GM12892 (cell line): ENCODE measurements at regions not wholly inside any gene's neighbourhood (a gene's known extent, or its start where the extent isn't known, plus 50 kb on each side); places are given as distances from the start of the nearest gene placed in this dataset.

Source experiments
- DNase-seq: peaks from one replicate; pipeline ENCODE4 v3.0.0; 2011; ENCODE audit not compliant: insufficient read length
- FAIRE-seq: peaks from 2 replicates; lab custom pipeline; 2011; peaks lifted over from hg19 to GRCh38; lab: Jason Lieb, UNC
- POLR2A ChIP-seq: IDR thresholded peaks from 2 replicates; pipeline ENCODE4 v1.6.1; 2011; ENCODE audit warnings: low read depth, low read length, control low read depth
- POLR2AphosphoS5 ChIP-seq: IDR thresholded peaks from 2 replicates; pipeline ENCODE4 v1.6.1; 2011; ENCODE audit warnings: low read depth, low read length, control low read depth
- TAF1 ChIP-seq: IDR thresholded peaks from 2 replicates; pipeline ENCODE4 v1.6.1; 2011; ENCODE audit warnings: low read depth, mild to moderate bottlenecking, control low read depth, low read length, borderline replicate concordance

DNA sequence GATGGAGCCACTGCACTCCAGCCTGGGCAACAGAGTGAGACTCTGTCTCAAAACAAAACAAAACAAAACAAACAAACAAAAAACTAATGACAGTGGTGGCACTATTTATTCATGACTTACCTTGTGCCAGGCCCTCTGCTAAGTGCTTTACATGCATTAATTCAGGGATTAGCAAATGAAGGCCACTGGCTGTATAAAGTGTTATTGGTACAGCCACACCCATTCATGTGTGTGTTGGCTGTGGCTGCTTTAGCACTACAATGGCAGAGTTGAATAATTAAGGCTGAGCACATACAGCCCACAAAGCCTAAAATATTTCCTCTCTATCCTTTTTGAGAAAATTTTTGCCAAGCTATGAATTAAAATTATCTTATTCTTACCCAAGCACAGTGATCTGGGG is 531.8 kb upstream of the CDH5 start:
- FAIRE-seq (no peak), DNase-seq (no peak)

GRCh38 chr16:65833171-65833871 is 533.2 kb upstream of the CDH5 start:
- DNase-seq (no peak), FAIRE-seq (no peak)
- no peak for TF ChIP-seq POLR2A
- TF ChIP-seq TAF1: no peak
- TF ChIP-seq POLR2AphosphoS5: no peak

More for the DNA sequence above, 531.8 kb upstream of the CDH5 start:
- no peak for TF ChIP-seq TAF1
- TF ChIP-seq POLR2A: no peak
- TF ChIP-seq POLR2AphosphoS5: no peak

- TF ChIP-seq POLR2AphosphoS5: no peak
- no peak for TF ChIP-seq TAF1
- TF ChIP-seq POLR2A: no peak
- DNase-seq (no peak), FAIRE-seq (no peak)
These were observed 533.8 kb upstream of the CDH5 start for GRCh38 chr16:65832679-65833078.

- DNase-seq: no peak
- no peak for TF ChIP-seq POLR2A
- TF ChIP-seq POLR2AphosphoS5: no peak
- TF ChIP-seq TAF1: no peak
- FAIRE-seq: no peak
These were observed 534.4 kb upstream of the CDH5 start for GRCh38 chr16:65831903-65832666.

DNA sequence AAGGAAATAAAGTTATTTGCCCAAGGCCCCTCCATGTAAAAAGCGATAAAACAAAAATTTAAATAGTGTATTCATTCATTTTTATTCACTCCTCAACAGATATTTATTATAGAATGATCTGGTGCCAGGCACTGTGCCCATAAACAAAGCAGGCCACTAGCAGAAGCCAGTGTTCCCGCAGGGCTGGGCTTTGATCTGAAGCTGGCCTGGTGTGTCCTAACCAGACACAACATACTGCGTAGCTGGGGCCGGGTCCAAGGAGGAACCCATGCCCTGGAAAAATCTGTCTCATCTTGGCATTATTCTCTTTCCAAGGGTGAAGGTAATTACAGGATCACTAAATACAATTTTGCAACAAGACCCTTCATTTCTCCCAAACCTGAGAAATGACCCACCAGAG is 537.4 kb upstream of the CDH5 start:
- FAIRE-seq: no peak
- TF ChIP-seq POLR2A: no peak
- no peak for TF ChIP-seq POLR2AphosphoS5
- no peak for TF ChIP-seq TAF1
- DNase-seq: no peak

- FAIRE-seq (no peak), DNase-seq (no peak)
- TF ChIP-seq POLR2A (no peak), POLR2AphosphoS5 (no peak), TAF1 (no peak)
These were observed 538.2 kb upstream of the CDH5 start for GRCh38 chr16:65828296-65828695.

- DNase-seq: no peak
- no peak for FAIRE-seq
- TF ChIP-seq TAF1 (no peak), POLR2A (no peak), POLR2AphosphoS5 (no peak)
These were observed 539.3 kb upstream of the CDH5 start for GRCh38 chr16:65827231-65827630.

DNA sequence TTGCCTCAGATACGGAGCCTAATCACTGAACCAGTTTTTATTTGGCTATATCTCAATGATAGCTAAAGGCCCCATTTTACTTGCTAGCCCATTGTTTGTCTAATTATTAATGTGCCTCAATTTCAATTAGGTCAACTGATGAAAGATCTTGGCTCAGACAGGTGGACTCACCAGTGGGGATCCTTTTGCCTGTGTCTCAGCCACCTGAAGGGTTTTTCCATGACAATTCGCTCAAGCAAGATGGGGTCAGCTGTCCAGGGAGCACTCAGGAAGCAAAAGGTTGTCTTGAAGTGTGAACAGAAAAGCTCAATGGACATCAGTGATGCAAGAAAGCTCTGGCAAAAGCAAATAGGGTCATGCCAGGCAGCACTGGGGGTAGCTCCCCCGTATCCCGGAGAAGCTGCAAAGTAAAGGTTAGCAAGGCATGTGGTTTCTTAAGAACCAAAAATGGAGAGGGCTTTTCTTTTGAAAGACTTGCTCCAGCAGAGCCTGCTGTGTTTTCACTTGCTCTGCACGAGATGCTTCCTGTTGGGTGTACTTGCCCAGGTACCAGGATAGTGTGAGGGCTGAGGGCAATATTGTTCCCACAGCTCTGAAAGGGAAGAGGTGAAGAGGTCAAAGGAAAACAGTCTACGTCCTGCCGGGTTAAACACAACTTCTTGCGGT is 541.2 kb upstream of the CDH5 start:
- FAIRE-seq (no peak), DNase-seq (no peak)
- TF ChIP-seq POLR2AphosphoS5: no peak
- no peak for TF ChIP-seq TAF1
- no peak for TF ChIP-seq POLR2A

DNA sequence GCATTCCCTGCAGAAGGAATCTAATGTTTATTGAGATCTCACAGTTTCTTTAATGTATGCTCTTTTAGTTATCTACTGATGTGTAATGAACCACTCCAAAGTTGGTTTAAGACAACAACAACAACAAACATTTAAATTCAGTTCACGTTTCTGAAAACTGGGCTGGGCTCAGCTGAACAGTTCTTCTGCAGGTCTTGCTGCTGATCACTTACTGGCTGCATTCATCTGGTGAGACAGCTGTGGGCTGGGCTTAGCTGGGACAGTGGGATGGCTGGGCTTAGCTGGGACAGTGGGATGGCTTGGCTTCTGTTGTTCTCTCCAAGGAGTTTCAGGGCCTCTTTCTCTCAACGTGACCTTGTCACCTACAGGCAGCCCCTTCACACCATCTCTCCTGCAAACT is 544.3 kb upstream of the CDH5 start:
- FAIRE-seq: no peak
- TF ChIP-seq POLR2AphosphoS5 (no peak), POLR2A (no peak), TAF1 (no peak)
- DNase-seq: no peak

DNA sequence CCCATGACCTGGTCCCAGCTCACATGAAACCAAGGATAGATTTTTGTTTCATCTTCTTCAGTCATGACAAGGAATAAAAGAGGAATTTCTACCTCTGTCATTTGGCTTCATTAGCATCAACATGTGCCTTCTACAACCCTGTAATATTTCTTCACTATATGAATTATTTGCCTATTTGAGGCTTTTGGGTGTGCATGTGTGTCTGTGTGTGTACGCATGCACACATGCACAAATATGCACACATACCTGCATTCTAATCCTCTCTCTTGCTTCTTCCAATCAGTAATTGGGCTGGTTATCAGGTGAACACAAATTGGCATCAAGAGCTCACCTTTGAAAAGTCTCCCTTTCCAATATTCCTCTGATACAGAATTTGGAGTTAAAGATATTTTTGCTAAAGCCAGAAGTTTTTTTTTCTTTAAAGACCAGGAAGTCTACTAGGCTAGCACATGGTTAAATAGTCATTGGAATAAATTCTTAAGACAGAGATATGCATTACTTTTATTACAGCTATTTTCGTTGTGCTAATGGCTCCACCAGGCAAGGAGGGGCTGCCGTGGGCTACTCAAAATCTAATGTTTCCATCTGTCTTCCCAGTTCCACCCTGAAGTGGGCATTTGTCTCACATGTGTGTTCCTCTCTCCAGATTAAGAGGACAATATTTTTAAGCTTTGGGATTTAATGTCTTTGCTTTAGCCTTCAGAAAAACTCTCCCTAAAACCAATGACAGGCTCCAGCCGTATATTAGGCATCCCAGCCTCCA is 547.2 kb upstream of the CDH5 start:
- FAIRE-seq: no peak
- TF ChIP-seq POLR2AphosphoS5: no peak
- no peak for TF ChIP-seq POLR2A
- no peak for TF ChIP-seq TAF1
- DNase-seq: no peak

DNA sequence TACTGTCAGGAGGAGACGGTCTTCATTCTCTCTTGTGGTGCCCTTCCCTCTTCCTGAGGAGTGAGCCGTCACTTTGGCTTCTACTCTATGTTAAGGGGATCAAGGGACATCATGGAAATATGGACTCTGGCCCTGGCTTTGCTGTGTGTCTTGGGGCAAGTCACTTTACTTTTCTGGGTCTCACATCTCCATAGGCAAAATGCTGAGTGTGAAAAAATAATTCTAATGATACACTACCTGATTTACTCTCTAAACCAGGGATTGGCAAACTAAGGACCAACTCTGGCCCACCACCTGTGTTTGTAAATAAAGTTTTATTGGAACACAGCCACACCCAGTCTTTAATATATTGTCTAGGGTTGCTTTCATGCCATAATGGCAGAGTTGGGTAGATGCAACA is 548.7 kb upstream of the CDH5 start:
- FAIRE-seq (no peak), DNase-seq (no peak)
- TF ChIP-seq POLR2A: no peak
- TF ChIP-seq TAF1: no peak
- no peak for TF ChIP-seq POLR2AphosphoS5

- FAIRE-seq: no peak
- no peak for DNase-seq
- no peak for TF ChIP-seq TAF1
- no peak for TF ChIP-seq POLR2AphosphoS5
- no peak for TF ChIP-seq POLR2A
These were observed 549.4 kb upstream of the CDH5 start for GRCh38 chr16:65817066-65817465.
